ENCODE measurements at regions not wholly inside any gene's neighbourhood (a gene's known extent, or its start where the extent isn't known, plus 50 kb on each side); places are given as distances from the start of the nearest gene placed in this dataset.

- TF ChIP-seq CTCF (IDR thresholded peaks at IDR 0.05) (no peak), POLR2AphosphoS5 (IDR thresholded peaks at IDR 0.05; ENCODE audit: low read depth, low read length) (no peak)
Observed at GRCh38 chr14:101078892-101079221, 175.3 kb upstream of the RTL1 start.

Data from Panc1 (cell line).